Stimulated activated CD4-positive, alpha-beta T cell treated with anti-CD3 and anti-CD28 coated beads, Interleukin-2, amount 100 ng/mL, for 48 hours (primary cell): ENCODE measurements at regions not wholly inside any gene's neighbourhood (a gene's known extent, or its start where the extent isn't known, plus 50 kb on each side); places are given as distances from the start of the nearest gene placed in this dataset.
"Not testable (repeated sequence)": the region's sequence is repeated elsewhere in the genome, so short reads cannot be mapped to it uniquely, and the experiment has no call there.

ENCODE experiments used
- DNase-seq, 2 donors: peaks; one replicate each; pipeline ENCODE4 v3.0.0-alpha.2; 2020

GRCh38 chr15:45962733-45963132 is 327.9 kb downstream of the SQOR start:
- no peak for DNase-seq

GRCh38 chr15:45970542-45970941 is 335.7 kb downstream of the SQOR start:
- DNase-seq = no peak

GRCh38 chr15:45980366-45980765 is 345.5 kb downstream of the SQOR start:
- DNase-seq = no peak

- no peak for DNase-seq
Measured at GRCh38 chr15:45981625-45982024, 346.8 kb downstream of the SQOR start.

- DNase-seq = no peak
Measured at GRCh38 chr15:45991863-45992262, 357.0 kb downstream of the SQOR start.

- no peak for DNase-seq
Measured at GRCh38 chr15:45993072-45993471, 358.2 kb downstream of the SQOR start.

- DNase-seq = no peak
Measured at GRCh38 chr15:45993508-45993907, 358.7 kb downstream of the SQOR start.

GRCh38 chr15:45995800-45996199 is 361.0 kb downstream of the SQOR start:
- no peak for DNase-seq

- DNase-seq = no peak
Measured at GRCh38 chr15:46014532-46014931, 379.7 kb downstream of the SQOR start.

- no peak for DNase-seq
Measured at GRCh38 chr15:46034755-46035154, 399.9 kb downstream of the SQOR start.

GRCh38 chr15:46039703-46040102 is 404.9 kb downstream of the SQOR start:
- no peak for DNase-seq

GRCh38 chr15:46041905-46042304 is 407.1 kb downstream of the SQOR start:
- no peak for DNase-seq

GRCh38 chr15:46059921-46060594 is 425.2 kb downstream of the SQOR start:
- no peak for DNase-seq

- no peak for DNase-seq
Measured at GRCh38 chr15:46061002-46061401, 426.2 kb downstream of the SQOR start.

- DNase-seq = no peak
Measured at GRCh38 chr15:46077220-46077619, 442.4 kb downstream of the SQOR start.

GRCh38 chr15:46079046-46079445 is 444.2 kb downstream of the SQOR start:
- DNase-seq = no peak

- no peak for DNase-seq
Measured at GRCh38 chr15:46080016-46080415, 445.2 kb downstream of the SQOR start.

- no peak for DNase-seq
Measured at GRCh38 chr15:46088486-46089445, 453.9 kb downstream of the SQOR start.

- no peak for DNase-seq
Measured at GRCh38 chr15:46089467-46089935, 454.7 kb downstream of the SQOR start.

- peak in 1 of 2 donors; percentile 7 for DNase-seq
Measured at GRCh38 chr15:46091860-46092450, 457.1 kb downstream of the SQOR start.

- not testable (repeated sequence) for DNase-seq
Measured at GRCh38 chr15:46098006-46098405, 463.2 kb downstream of the SQOR start.

GRCh38 chr15:46110755-46111154 is 475.9 kb downstream of the SQOR start:
- DNase-seq = no peak

GRCh38 chr15:46111730-46112129 is 476.9 kb downstream of the SQOR start:
- no peak for DNase-seq

- no peak for DNase-seq
Measured at GRCh38 chr15:46117071-46117470, 482.2 kb downstream of the SQOR start.
